HUES48 (cell line): ENCODE measurements at regions not wholly inside any gene's neighbourhood (a gene's known extent, or its start where the extent isn't known, plus 50 kb on each side); places are given as distances from the start of the nearest gene placed in this dataset.
"Not testable (repeated sequence)": the region's sequence is repeated elsewhere in the genome, so short reads cannot be mapped to it uniquely, and the experiment has no call there.

Source experiments
- H3K27ac ChIP-seq: one replicate; pipeline ENCODE4 v1.7.0; 2013; ENCODE audit warnings: low read depth, low read length, inconsistent platforms
- H3K27me3 ChIP-seq: 2 replicates; pipeline ENCODE4 v1.6.1; 2013; ENCODE audit warnings: mild to moderate bottlenecking, low read length; ENCODE audit not compliant: control insufficient read depth, insufficient read depth
- H3K36me3 ChIP-seq: 2 replicates; pipeline ENCODE4 v1.6.1; 2013; ENCODE audit warnings: low read length; ENCODE audit not compliant: control insufficient read depth, insufficient read depth
- H3K4me1 ChIP-seq: 2 replicates; pipeline ENCODE4 v1.6.1; 2013; ENCODE audit warnings: mild to moderate bottlenecking, low read length; ENCODE audit not compliant: control insufficient read depth, insufficient read depth
- H3K4me3 ChIP-seq: 2 replicates; pipeline ENCODE4 v1.5.1; 2013; ENCODE audit warnings: mild to moderate bottlenecking, low read depth, low read length
- H3K9ac ChIP-seq: 2 replicates; pipeline ENCODE4 v1.6.1; 2013; ENCODE audit warnings: mild to moderate bottlenecking, low read depth, low read length, moderate library complexity
- H3K9me3 ChIP-seq: 2 replicates; pipeline ENCODE4 v1.6.1; 2013; ENCODE audit warnings: low read length; ENCODE audit not compliant: control insufficient read depth, insufficient read depth

GRCh38 chr6:5838656-5839396, 167.9 kb downstream of the NRN1 start:
- Histone ChIP-seq H3K9me3 (0 out of 2 replicates have a peak, but pooled peaks cover 2% of the 10 kb centered on the region), H3K9ac (no peak overlapping the region), H3K36me3 (no peaks in the 10 kb centered on the region), H3K4me3 (no peak overlapping the region), H3K4me1 (no peaks in the 10 kb centered on the region), H3K27ac (no peak overlapping the region), H3K27me3 (peaks cover 5% of the 10 kb centered on the region)

GRCh38 chr6:5837323-5837722, 169.4 kb downstream of the NRN1 start:
- Histone ChIP-seq H3K4me3 (no peak overlapping the region), H3K36me3 (no peaks in the 10 kb centered on the region), H3K4me1 (no peaks in the 10 kb centered on the region), H3K27me3 (peaks cover 4% of the 10 kb centered on the region; the same call in 1 of the 2 replicates), H3K9me3 (0 out of 2 replicates have a peak, but pooled peaks cover 2% of the 10 kb centered on the region), H3K9ac (no peak overlapping the region), H3K27ac (no peak overlapping the region)

DNA sequence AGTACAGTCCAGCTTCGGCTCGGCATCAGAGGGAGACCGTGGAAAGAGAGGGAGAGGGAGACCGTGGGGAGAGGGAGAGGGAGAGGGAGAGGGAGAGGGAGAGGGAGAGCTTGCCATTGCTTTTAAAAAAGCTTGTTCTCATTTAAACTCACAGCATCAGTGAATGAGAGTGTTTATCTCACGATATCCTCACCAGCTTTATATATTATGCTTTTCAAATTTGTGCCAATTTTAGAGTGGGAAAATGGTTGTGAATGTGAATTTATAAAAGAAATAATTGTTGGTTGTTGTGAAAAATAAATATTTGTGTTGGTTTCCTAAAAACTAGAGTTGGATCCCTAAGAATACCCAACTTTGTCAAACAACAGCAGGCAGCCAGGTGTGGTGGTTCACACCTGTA, 170.1 kb downstream of the NRN1 start:
- not testable (repeated sequence) for H3K27me3 ChIP-seq, H3K36me3 ChIP-seq, H3K4me3 ChIP-seq, H3K27ac ChIP-seq, H3K9ac ChIP-seq, H3K4me1 ChIP-seq, H3K9me3 ChIP-seq

DNA sequence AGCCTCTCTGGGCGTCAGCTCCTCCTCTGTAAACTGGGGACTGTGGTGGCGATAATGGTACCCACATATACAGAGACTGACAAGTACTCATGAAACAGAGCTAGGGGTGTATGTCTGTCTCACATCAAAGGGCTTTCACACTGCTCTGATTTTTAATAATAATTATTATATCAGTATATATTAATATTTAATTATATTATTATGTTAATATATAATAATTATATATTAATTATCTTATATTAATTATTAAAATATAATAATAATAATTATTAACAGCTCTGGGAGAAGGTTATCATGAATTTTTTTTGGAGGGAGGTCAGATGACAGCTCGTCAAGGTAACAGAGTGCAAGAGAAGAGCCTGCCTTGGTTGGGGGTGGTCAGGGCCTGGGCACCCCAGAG, 173.6 kb downstream of the NRN1 start:
- no peak overlapping the region for H3K9ac ChIP-seq
- H3K4me1 ChIP-seq: no peaks in the 10 kb centered on the region
- no peak overlapping the region for H3K4me3 ChIP-seq
- no peaks in the 10 kb centered on the region for H3K27me3 ChIP-seq
- H3K9me3 ChIP-seq: 0 out of 2 replicates have a peak, but pooled peaks cover 2% of the 10 kb centered on the region
- no peak overlapping the region for H3K27ac ChIP-seq
- no peaks in the 10 kb centered on the region for H3K36me3 ChIP-seq

DNA sequence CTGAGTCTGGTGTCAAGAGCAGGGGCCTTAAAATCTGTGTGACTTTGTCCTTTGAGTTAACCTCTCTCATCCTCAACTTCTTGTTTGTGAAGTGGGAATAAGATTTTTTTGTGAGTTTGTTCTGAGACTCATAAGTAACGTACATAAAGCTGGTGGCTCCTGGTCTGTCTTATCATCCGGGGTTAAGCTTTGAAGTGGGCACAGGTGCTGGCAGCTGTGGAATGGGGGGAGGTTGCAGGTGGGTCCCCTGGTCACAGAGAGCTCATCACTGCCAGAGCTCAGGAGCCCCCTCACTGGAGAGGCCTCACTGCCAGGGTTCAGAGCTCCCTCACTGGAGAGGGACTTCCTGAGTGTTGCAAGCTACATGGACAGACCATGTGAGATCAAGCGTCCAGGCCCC, 174.1 kb downstream of the NRN1 start:
- H3K9me3 ChIP-seq: 0 out of 2 replicates have a peak, but pooled peaks cover under 1% of the 10 kb centered on the region
- H3K27ac ChIP-seq: no peak overlapping the region
- no peaks in the 10 kb centered on the region for H3K4me1 ChIP-seq
- no peak overlapping the region for H3K9ac ChIP-seq
- H3K4me3 ChIP-seq: no peak overlapping the region
- no peaks in the 10 kb centered on the region for H3K27me3 ChIP-seq
- no peaks in the 10 kb centered on the region for H3K36me3 ChIP-seq

GRCh38 chr6:5831219-5831862, 175.4 kb downstream of the NRN1 start:
- H3K4me3 ChIP-seq, H3K27ac ChIP-seq, H3K9me3 ChIP-seq, H3K4me1 ChIP-seq, H3K9ac ChIP-seq, H3K36me3 ChIP-seq, H3K27me3 ChIP-seq: not testable (repeated sequence)

DNA sequence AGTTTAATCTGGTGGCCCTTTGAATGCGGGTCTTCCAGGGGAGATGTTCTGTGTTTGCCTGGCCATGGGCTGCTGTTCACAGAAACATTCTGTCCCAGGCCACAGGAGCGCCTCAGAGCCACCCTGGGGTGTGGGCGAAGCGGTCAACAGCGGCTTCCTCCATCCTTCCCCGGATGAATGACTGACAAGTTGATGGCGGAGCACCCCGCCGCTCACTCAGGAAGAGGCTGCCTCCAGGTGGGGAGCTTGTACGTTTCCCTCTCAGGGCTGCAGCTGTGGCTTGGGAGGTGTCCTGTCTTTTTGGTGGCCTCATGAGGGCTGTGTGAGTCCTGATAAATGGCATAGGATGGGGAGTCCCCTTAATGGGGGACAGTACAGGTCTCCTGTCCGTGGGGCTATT, 178.4 kb downstream of the NRN1 start:
- Histone ChIP-seq H3K4me1 (no peaks in the 10 kb centered on the region), H3K27me3 (no peaks in the 10 kb centered on the region), H3K9me3 (no peaks in the 10 kb centered on the region), H3K36me3 (no peaks in the 10 kb centered on the region), H3K9ac (no peak overlapping the region), H3K27ac (no peak overlapping the region), H3K4me3 (no peak overlapping the region)

DNA sequence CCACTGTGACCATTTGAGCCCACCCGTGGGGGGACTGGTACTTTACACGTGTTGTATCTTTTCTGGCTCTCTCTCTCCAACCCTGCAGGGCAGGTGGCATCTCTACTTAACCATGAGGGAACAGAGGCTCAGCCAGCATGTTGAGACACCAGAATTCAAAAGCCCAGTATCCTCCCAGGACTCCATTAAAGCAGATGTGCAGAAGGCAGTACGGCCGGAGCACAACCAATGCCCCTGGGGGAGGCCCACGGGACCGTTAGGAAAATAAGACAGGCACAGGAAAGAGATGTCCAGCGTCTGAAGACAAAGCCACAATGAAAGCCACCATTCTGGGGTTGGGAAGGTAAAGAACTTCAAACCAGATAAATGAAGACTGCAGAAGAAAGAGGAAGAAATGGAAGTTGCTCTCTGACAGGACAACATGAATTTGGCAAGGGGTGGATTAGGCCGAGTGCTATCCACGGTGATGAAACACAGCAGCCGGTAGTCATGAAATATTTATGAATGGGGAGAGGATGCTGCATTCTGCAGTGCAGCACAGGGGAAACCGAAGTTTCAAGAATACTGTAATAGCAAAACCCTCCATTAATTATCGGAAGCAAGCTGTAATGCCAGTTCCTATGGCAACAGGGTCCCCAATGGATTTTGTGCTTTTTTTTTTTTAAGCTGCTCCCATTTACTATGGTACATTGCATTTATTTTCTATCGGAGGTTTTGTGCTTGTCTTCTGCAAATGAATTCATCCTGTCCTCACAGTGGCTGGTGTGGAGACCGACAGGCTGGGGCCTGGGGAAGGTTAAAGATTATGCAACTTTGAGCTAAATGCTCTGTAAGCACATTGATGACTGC, 179.4 kb downstream of the NRN1 start:
- Histone ChIP-seq H3K36me3 (no peaks in the 10 kb centered on the region), H3K4me3 (no peak overlapping the region), H3K9ac (no peak overlapping the region), H3K27me3 (no peaks in the 10 kb centered on the region), H3K4me1 (no peaks in the 10 kb centered on the region), H3K27ac (no peak overlapping the region), H3K9me3 (peaks cover 2% of the 10 kb centered on the region; the same call in 1 of the 2 replicates)

- not testable (repeated sequence) for H3K9me3 ChIP-seq, H3K27me3 ChIP-seq, H3K4me3 ChIP-seq, H3K27ac ChIP-seq, H3K4me1 ChIP-seq, H3K9ac ChIP-seq, H3K36me3 ChIP-seq
Measured at GRCh38 chr6:5824382-5824983, 182.2 kb downstream of the NRN1 start.
